Fibroblast of skin of scalp (primary cell): ENCODE measurements at regions not wholly inside any gene's neighbourhood (a gene's known extent, or its start where the extent isn't known, plus 50 kb on each side); places are given as distances from the start of the nearest gene placed in this dataset.
"Not testable (repeated sequence)": the region's sequence is repeated elsewhere in the genome, so short reads cannot be mapped to it uniquely, and the experiment has no call there.

Experiments
- DNase-seq: peaks from one replicate; pipeline ENCODE4 v3.0.0-alpha.2; 2013

DNA sequence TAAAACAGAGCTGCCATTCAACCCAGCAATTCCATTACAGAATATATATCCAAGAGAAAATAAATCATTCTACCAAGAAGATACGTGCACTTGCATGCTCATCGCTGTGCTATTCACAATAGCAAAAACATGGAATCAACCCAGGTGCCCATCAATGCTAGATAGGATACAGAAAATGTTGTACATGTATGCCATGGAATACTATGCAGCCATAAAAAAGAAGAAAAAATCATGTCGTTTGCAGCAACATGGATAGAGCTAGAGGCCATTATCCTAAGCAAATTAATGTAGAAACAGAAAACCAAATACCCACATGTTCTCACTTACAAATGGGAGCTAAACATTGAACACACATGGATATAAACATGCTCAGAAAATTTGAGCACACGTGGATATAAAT is 633.1 kb upstream of the CITED2 start:
- DNase-seq = no peak

GRCh38 chr6:140003217-140003616 is 628.8 kb upstream of the CITED2 start:
- DNase-seq = no peak

- DNase-seq = peak; percentile 89
Observed at GRCh38 chr6:140002396-140003022, 628.1 kb upstream of the CITED2 start.

- DNase-seq = peak; percentile 94
Observed at GRCh38 chr6:140001821-140002341, 627.4 kb upstream of the CITED2 start.

DNA sequence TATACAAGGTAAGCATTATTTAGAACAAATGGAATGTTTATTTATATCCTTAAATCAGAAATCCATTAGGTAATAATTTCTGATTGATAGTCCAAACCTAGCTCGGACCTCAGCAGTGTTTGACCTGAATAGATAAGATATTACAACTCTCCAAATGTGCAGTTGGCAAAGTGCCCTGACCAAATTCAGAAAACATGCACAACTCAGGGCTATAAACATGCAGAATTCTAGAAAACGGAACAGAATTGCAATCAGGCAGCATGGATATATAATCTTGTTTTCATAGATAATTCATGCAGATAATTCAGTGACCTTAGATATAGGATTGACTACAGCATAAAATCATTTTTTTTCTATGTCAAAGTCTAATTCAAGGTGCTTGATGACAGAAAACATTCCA is 626.6 kb upstream of the CITED2 start:
- no peak for DNase-seq

DNA sequence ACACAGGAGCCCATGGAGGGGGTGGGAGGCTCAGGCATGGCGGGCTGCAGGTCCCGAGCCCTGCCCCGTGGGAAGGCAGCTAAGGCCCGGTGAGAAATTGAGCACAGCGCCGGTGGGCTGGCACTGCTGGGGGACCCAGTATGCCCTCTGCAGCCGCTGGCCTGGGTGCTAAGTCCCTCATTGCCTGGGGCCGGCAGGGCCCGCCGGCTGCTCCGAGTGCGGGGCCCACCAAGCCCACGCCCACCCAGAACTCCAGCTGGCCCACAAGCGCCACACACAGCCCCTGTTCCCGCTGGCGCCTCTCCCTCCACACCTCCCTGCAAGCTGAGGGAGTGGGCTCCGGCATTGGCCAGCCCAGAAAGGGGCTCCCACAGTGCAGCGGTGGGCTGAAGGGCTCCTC is 625.2 kb upstream of the CITED2 start:
- not testable (repeated sequence) for DNase-seq

DNA sequence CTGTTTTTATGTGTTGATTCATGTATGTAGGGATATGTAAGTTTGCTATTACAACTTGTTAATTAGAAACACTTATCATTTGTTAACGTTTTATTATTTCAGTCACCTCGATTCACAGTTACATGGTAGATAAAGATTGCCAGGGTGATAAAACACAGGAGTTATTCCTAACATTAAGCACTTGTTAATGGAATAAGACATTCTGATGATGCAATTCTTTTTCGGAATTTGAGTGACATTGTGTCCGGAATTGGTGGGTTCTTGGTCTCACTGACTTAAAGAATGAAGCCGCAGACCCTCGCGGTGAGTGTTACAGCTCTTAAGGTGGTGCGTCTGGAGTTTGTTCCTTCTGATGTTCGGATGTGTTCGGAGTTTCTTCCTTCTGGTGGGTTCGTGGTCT is 624.0 kb upstream of the CITED2 start:
- DNase-seq = not testable (repeated sequence)

- DNase-seq = peak; percentile 42
Observed at GRCh38 chr6:139996253-139996834, 621.9 kb upstream of the CITED2 start.

DNA sequence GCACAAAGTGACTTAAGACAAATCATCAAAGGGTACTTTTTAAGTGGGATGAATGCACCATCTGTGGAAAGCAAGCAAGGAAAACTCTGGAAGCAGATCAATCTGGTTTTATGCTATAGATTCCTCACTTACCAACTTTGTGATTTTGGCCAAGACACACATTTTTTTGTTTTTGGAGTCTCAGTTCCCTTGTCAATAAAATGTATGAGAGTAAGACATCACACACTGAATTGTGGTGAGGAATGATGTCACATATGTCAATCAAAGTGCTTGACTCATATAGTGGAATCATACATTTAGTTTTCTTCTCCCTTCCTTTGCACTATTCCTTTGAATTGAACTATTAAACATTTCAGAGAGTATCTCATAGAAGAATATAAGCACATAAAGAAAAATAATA is 620.5 kb upstream of the CITED2 start:
- DNase-seq = peak; percentile 65

GRCh38 chr6:139990856-139991465 is 616.5 kb upstream of the CITED2 start:
- no peak for DNase-seq

DNA sequence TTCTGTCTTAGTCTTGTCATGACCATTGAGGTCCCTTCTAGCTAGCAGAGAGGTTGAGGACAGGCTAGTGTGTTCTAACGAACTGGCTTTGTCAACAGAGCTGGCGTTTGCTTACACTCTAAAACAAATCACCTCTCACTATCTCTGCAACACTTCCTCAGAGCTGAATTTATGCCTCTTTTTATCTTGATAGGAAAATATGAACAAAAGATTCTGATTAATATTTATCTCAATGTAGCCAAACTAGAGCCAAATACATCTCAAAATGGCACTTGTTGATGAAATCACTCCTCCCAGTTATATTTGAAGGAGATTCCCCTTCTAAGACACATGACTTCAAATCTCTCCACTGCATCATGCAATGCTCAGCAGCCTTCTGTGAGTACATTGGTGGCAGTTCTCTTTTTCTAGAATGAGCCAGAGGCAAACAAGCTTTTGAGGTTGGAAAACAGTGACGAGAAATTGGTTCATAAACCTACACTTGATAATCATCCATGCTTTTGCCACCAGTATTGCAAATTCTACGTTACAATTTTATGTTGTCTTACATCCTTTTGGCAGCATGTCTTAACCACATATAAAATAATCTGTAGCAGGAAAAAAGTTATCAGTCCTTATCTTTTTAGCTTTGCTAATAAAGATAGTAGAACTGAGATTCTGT is 615.7 kb upstream of the CITED2 start:
- DNase-seq = no peak

DNA sequence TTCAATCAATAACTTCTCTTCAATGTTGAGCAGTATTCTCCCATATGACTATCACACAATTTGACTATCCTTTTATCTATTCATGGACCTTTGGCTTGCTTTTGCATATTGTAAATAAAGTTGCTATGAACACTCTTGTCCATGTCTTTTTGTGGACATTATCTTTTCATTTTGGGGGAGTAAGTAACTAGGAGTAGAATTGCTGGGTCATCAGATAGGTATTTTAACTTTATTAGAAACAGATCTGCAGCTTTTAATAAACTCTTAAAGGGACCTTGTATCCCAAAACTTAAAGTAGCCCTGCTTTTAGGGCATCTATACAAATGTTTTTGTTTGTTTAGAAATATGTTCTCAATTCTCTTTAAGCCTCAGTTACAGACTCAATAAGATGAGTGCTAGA is 614.2 kb upstream of the CITED2 start:
- peak; percentile 56 for DNase-seq

- DNase-seq = no peak
Observed at GRCh38 chr6:139987091-139987490, 612.6 kb upstream of the CITED2 start.

- no peak for DNase-seq
Observed at GRCh38 chr6:139985236-139985815, 610.9 kb upstream of the CITED2 start.

DNA sequence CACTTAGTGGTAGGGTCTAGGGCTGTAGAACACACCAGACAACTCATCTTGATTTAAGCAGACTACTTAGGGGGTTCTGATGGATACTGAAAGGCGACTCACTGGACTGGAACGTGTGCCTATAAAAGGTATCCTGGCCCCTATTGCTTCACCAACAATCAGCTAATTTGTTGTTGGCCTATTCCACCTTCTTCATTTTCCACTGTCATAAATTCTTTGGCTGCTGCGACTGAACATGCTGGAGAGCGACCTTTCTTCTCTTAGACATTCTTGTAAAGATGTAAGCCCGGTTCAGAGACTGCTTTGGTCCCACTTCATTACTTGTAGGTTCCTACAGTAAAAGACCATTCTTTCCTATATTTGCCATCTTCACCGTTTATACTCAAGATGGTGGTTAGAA is 609.9 kb upstream of the CITED2 start:
- DNase-seq = no peak

DNA sequence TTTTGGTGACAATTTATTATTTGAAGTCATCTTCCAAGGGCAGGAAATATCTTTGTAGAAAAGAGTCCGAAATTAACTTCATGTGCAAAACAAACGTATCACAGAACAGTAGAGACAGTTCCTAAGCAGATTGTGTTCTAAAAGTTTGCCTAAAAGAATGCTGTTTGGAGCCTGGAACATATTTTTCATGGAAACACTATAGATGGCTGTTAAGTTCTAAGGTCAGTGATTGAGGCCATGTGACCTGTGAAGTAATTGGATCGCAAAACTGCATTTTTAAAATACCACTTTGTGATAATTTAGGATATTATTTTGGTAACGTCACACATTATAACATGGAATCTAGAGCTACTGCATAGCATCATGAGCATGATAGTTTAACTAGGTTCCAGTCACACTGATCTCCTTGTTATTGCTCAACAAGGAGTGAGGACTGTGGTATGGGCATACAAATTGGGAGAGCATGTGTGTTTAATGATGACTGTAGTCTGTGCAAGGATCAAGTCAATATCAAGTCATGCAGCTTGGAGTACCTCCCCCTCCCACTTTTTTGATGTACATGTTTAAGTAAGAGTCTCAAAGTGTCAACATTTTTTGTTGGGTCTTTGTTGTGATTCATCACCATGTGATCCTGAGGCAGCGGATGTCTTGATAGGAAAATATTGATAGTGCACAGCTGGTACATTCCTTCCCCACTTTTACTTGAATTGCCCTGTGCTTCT is 609.3 kb upstream of the CITED2 start:
- peak; percentile 83 for DNase-seq

DNA sequence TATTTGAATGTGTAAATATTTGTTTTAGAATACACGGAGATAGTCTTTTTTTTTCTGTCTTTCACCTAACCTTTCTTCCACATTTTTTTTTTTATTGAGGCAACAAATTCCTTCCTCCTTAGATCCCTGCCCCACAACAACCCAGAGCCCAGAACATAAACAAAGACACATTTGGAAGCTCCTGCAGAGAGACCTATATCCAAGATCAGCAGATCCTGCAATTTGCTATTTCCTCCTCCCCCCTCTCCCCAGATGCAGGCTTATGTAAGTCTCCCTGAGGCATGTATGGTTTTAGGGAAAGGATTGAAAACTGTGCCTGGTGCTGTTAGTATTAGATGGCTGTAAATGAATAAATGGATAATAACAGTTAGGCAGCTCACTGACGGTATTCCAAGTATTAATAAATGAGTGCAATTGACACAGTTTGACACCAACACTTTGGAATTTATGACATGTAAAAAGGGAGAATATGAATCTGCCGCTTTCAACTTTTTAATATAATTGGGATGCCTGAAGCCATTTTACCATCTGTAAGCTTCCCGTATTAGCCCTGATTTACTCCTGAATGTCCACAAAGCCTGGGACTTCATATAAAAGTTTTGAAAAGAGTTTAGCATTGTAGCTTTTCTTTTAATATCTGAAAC is 608.3 kb upstream of the CITED2 start:
- DNase-seq = peak; percentile 91

DNA sequence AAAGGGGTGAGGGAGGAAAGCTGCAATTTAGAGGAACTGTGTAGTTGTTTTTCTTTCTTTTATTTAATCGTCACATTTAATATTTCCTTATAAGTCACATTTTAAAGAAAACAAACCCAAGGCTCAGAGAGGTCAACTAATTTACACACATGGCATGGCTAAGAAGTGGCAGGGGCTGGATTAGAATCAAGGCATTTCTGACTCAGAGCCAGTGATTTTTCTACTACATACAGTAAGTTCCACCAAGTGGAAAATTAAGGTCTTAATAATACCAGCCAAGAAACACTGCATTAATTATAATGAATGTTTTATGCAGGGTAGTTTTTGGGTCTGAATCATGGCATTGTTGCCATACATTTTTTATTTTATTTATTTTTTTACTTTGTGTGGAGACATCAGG is 607.7 kb upstream of the CITED2 start:
- DNase-seq = peak; percentile 74

GRCh38 chr6:139981768-139982181 is 607.3 kb upstream of the CITED2 start:
- peak; percentile 86 for DNase-seq

DNA sequence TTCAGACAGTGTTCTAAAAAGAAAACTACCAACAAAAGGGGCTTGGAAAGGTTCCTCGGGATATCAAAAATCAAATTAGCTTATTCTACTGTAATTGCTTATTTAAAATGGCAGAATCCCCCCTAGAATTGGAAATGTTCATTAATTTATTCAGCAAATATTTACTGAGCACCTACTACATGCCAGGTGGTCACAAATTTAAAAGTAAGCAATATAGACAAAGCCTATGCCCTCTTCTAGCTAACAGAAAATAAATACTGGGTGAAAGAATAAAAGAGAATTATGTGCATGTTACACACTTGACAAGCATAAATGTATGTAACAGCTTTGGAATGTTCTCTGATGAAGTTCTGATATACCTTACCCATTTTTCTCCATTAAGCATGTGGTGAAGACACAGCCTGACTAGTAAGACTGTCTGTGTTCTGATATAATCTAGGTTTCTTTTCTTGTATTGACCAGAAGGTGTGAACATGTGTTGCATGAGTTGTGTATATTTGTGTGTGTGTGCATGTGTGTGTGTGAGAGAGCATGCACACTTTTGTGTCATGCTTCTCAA is 606.7 kb upstream of the CITED2 start:
- DNase-seq = no peak

DNA sequence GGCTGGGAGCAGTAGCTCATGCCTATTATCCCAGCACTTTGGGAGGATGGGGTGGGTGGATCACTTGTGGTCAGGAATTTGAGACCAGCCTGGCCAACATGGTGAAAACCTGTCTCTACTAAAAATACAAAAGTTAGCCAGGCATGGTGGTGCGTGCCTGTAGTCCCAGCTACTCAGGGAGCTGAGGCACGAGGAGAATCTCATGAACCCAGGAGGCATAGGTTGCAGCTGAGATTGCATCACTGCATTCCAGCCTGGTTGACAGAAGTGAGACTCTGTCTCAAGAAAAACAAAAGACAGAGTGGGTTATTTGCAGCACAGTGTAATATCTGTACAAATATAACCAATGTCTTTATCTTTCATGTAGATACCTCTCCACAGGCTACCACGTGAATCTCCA is 606.2 kb upstream of the CITED2 start:
- peak; percentile 92 for DNase-seq
